Prostate gland (tissue), 2 donors: ENCODE measurements at regions not wholly inside any gene's neighbourhood (a gene's known extent, or its start where the extent isn't known, plus 50 kb on each side); places are given as distances from the start of the nearest gene placed in this dataset.

Experiments
- POLR2AphosphoS5 ChIP-seq: sonication (generic); formaldehyde crosslinking; IDR thresholded peaks from one replicate; pipeline ENCODE4 v1.6.1; 2017; ENCODE audit warnings: antibody characterized with exemption
- TF ChIP-seq, protein P1 (sequence below), 4 experiments: fragments of 200-600 bp in 2 of 4; fragments of 450-650 bp in 2 of 4; sonication (generic) in 2 of 4; IDR thresholded peaks; 1 replicate in 3 of 4; 2 replicates in 1 of 4; pipeline ENCODE4 v1.5.1; 2016 to 2019; ENCODE audit warnings: antibody characterized with exemption in 4 of 4, mild to moderate bottlenecking in 2 of 4, moderate library complexity in 2 of 4

DNA sequence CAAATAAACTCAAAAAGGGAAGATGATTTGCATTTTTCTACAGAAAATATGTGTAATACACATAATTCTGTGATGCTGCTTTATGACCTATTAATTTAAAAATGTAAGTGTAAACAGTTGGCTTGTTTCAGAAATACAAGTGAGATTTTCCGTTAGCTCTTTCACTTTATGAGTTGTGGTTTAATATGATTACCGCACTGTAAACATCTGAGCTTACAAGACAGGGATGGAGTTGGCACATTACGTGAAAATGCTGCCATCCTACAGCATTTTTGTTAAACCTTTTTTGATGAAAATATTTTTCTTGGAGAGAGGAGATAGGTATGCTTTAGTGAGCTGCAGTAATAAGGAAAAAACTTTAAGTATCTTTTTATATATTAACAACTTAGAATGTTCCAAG is 426.8 kb upstream of the ADAMTS5 start:
- TF ChIP-seq, protein P1, sequence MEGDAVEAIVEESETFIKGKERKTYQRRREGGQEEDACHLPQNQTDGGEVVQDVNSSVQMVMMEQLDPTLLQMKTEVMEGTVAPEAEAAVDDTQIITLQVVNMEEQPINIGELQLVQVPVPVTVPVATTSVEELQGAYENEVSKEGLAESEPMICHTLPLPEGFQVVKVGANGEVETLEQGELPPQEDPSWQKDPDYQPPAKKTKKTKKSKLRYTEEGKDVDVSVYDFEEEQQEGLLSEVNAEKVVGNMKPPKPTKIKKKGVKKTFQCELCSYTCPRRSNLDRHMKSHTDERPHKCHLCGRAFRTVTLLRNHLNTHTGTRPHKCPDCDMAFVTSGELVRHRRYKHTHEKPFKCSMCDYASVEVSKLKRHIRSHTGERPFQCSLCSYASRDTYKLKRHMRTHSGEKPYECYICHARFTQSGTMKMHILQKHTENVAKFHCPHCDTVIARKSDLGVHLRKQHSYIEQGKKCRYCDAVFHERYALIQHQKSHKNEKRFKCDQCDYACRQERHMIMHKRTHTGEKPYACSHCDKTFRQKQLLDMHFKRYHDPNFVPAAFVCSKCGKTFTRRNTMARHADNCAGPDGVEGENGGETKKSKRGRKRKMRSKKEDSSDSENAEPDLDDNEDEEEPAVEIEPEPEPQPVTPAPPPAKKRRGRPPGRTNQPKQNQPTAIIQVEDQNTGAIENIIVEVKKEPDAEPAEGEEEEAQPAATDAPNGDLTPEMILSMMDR (IDR thresholded peaks at IDR 0.05) = no peak
- no peak for TF ChIP-seq POLR2AphosphoS5
